ENCODE measurements at regions not wholly inside any gene's neighbourhood (a gene's known extent, or its start where the extent isn't known, plus 50 kb on each side); places are given as distances from the start of the nearest gene placed in this dataset.
"Not testable (repeated sequence)": the region's sequence is repeated elsewhere in the genome, so short reads cannot be mapped to it uniquely, and the experiment has no call there.

DNA sequence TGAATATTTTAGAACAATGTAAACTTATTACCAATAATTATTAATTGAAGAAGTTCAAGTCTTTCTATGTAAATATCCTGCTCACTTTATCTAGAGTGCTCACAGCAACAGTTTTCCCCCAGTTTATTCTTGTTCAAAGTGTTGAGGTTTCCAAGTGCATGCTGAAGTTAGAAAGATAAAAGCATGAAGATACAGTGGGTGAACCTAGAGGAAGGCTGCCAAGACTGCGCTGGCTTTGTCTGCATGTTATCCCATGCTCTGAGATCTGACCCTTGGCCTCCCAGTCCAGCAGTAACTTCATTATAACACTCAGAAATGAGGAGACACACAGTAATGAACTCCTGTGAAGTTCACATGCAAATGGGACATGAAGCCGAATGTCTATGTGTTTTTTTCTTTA is 76.0 kb upstream of the PIP5K1B start:
- Histone ChIP-seq H3K36me3 (no peaks in the 10 kb centered on the region), H3K27ac (no peak overlapping the region), H3K27me3 (replicated peaks; ENCODE audit: insufficient read depth) (no peaks in the 10 kb centered on the region), H3K4me1 (replicated peaks) (no peaks in the 10 kb centered on the region), H3K9me3 (no peaks in the 10 kb centered on the region), H3K4me3 (no peak overlapping the region)
- 86% methylated on average over 2 of the region's 2 CpGs for WGBS
- no peak for DNase-seq (ENCODE audit: low spot score)
- no peak for TF ChIP-seq POLR2A (IDR thresholded peaks at IDR 0.05)
- TF ChIP-seq, protein P1, sequence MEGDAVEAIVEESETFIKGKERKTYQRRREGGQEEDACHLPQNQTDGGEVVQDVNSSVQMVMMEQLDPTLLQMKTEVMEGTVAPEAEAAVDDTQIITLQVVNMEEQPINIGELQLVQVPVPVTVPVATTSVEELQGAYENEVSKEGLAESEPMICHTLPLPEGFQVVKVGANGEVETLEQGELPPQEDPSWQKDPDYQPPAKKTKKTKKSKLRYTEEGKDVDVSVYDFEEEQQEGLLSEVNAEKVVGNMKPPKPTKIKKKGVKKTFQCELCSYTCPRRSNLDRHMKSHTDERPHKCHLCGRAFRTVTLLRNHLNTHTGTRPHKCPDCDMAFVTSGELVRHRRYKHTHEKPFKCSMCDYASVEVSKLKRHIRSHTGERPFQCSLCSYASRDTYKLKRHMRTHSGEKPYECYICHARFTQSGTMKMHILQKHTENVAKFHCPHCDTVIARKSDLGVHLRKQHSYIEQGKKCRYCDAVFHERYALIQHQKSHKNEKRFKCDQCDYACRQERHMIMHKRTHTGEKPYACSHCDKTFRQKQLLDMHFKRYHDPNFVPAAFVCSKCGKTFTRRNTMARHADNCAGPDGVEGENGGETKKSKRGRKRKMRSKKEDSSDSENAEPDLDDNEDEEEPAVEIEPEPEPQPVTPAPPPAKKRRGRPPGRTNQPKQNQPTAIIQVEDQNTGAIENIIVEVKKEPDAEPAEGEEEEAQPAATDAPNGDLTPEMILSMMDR (IDR thresholded peaks at IDR 0.05): no peak
- TF ChIP-seq POLR2AphosphoS5 (IDR thresholded peaks at IDR 0.05): no peak
- intact Hi-C loops (cut with DNase I): no loop called here

DNA sequence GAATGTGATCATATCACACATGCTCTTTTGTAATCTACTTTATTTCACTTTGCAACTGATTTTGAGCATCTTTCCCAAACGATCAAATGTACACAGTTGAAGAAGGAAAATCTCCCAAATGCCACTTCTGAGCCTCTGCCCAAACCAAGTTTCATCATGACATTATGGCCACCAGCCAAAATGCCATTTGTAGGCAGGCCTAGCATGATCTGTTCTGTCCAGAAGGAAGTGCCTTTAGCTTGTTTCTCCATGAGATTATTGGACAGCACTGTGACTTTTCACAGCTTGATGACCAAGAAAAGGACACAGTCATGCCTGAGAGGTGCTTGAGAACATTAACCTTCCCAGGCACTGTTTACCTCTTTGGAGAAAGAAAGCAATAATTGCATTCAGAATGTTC is 73.2 kb upstream of the PIP5K1B start:
- TF ChIP-seq POLR2A (IDR thresholded peaks at IDR 0.05) (no peak), POLR2AphosphoS5 (IDR thresholded peaks at IDR 0.05) (no peak)
- TF ChIP-seq, protein P1 (IDR thresholded peaks at IDR 0.05): no peak
- Histone ChIP-seq H3K27ac (no peak overlapping the region), H3K4me3 (no peak overlapping the region), H3K4me1 (replicated peaks) (no peaks in the 10 kb centered on the region), H3K27me3 (replicated peaks; ENCODE audit: insufficient read depth) (no peaks in the 10 kb centered on the region), H3K9me3 (no peaks in the 10 kb centered on the region), H3K36me3 (no peaks in the 10 kb centered on the region)
- 20% methylated on average over 1 of the region's 1 CpG for WGBS
- DNase-seq (ENCODE audit: low spot score): no peak
- intact Hi-C loops (cut with DNase I): no loop called here

DNA sequence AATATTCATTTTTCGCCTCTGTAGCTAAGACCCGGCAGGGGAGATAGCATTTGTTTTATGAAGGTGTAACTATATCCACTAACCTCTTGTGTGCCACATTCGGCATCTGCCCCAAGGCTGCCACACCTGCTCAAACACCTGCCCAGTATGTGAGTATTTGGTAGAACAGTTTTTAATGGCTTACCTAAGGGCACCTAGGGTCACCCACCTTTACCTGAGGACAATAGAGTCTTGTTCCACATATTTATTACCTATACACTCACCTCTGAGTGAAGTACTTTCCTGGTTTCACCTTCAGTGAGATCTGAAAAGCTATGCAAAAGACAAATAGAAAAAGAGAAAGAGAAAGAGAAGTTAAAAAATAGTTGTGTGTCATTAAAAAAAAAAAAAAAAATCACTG is 68.0 kb upstream of the PIP5K1B start:
- whole genome bisulfite sequencing: 75% methylated on average over 3 of the region's 3 CpGs
- no peaks in the 10 kb centered on the region for H3K27me3 ChIP-seq (replicated peaks; ENCODE audit: insufficient read depth)
- H3K4me1 ChIP-seq (replicated peaks): no peaks in the 10 kb centered on the region
- no peak overlapping the region for H3K27ac ChIP-seq
- intact Hi-C loops (cut with DNase I): no loop called here
- no peaks in the 10 kb centered on the region for H3K9me3 ChIP-seq
- DNase-seq (ENCODE audit: low spot score): no peak
- TF ChIP-seq POLR2AphosphoS5 (IDR thresholded peaks at IDR 0.05) (no peak), POLR2A (IDR thresholded peaks at IDR 0.05) (no peak)
- TF ChIP-seq, protein P1 (IDR thresholded peaks at IDR 0.05): no peak
- H3K4me3 ChIP-seq: no peak overlapping the region
- no peaks in the 10 kb centered on the region for H3K36me3 ChIP-seq

DNA sequence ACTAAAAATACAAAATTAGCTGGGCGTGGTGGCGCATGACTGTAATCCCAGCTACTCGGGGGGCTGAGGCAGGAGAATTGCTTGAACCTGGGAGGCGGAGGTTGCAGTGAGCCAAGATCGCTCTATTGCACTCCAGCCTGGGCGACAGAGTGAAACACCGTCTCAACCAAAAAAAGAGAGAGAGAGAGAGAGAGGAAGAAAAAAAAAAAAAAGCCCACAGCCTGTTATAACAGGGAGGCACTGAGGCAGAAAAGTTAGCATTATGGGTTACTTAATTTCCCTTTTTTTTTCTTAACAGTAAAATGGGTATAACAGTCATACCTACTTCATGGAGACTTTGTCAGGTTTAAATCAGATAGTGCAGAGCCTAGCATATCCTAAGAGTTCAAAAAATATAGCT is 65.8 kb upstream of the PIP5K1B start:
- 97% methylated on average over 7 of the region's 7 CpGs for WGBS
- H3K4me1 ChIP-seq (replicated peaks); DNase-seq (ENCODE audit: low spot score); H3K9me3 ChIP-seq; intact Hi-C loops (cut with DNase I); H3K27me3 ChIP-seq (replicated peaks; ENCODE audit: insufficient read depth); H3K27ac ChIP-seq; H3K36me3 ChIP-seq; H3K4me3 ChIP-seq: not testable (repeated sequence)

DNA sequence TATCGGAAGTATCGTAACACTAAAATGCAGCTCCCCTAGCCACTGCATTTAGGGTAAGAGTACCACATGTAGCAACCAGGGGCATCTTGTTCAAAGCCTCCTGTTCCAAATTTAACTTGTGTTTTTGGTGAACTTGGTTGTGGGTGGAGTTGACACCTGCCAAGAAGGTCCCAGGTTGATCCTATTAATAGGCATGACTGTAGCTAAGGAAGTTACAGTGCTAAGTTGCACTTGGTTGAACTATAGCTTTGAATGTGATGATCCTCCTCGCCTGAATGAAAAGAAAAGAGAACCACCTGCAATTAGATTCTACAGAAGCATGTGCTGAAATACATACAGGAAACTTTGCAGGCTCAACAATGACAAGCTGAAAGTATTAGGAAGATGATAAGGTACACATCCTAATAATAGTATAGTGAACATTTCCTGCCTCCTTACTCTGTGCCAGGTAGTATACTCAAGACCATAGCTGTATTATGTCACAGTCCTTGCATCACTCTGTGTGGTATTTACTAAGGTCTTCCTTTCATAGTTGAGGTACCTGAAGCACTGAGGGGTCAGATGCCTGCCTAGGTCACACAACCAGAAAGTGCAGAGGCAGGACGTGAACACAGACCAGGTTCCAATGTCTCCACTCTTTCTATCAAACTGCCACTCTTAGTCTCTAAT is 64.5 kb upstream of the PIP5K1B start:
- no peaks in the 10 kb centered on the region for H3K9me3 ChIP-seq
- H3K36me3 ChIP-seq: no peaks in the 10 kb centered on the region
- no peak for DNase-seq (ENCODE audit: low spot score)
- H3K4me1 ChIP-seq (replicated peaks): no peaks in the 10 kb centered on the region
- no peaks in the 10 kb centered on the region for H3K27me3 ChIP-seq (replicated peaks; ENCODE audit: insufficient read depth)
- intact Hi-C loops (cut with DNase I): no loop called here
- 90% methylated on average over 4 of the region's 4 CpGs for WGBS
- no peak overlapping the region for H3K4me3 ChIP-seq
- TF ChIP-seq POLR2A (IDR thresholded peaks at IDR 0.05) (no peak), POLR2AphosphoS5 (IDR thresholded peaks at IDR 0.05) (no peak)
- TF ChIP-seq, protein P1 (IDR thresholded peaks at IDR 0.05): no peak
- no peak overlapping the region for H3K27ac ChIP-seq

Data from prostate gland (tissue), 2 donors.